ENCODE measurements at regions not wholly inside any gene's neighbourhood (a gene's known extent, or its start where the extent isn't known, plus 50 kb on each side); places are given as distances from the start of the nearest gene placed in this dataset.

DNA sequence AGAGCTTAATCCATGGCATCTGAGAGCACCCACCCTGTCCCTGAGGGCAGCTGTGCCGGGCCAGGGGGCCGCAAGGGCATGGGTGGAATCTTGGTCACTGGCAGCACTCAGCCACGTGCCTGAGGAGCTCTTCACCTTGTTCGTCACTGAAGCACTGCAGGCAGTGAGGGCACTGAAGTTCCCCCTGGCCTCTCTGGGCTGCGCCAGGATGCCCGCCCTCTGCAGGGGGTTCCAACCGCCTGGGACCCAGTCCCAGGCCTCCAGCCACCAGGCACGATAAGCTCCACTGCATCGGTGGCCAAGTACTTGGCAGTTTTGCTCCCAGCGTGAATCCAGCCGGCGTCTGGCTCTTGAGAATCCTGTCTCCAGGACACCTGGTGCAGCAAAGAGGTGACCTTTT is 96.4 kb upstream of the MED14 start:
- ATAC-seq (replicated peaks in 1 of 2) (no peak), DNase-seq (no peak)
- Mint-ChIP-seq H3K9me3 (no peaks in the 10 kb centered on the region), H3K4me3 (no peak overlapping the region), H3K27me3 (ENCODE audit: low read depth) (peaks cover 32% of the 10 kb centered on the region), H3K27ac (no peak overlapping the region), H3K4me1 (ENCODE audit: low read depth) (no peaks in the 10 kb centered on the region), H3K36me3 (ENCODE audit: insufficient read depth in 2 of 2) (no peaks in the 10 kb centered on the region)

DNA sequence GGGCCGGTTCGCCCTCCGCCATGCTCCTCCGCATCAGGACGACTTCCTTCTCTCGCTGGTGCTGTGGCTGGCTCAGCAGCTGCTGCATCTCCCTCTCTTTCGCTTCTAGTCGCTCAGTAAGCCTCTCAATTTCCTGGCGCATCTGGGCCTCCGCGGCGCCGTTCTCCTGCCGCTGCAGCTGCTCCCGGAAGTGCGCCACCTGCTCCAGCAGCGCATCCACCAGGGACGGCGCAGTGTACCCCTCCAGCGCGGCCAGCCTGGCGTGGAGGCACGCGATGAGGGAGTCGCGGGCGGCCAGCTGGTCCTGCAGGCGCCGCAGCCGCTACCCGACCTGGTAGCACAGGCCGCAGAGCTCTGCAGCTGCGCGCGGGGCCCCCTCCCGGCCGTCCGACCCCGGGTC is 97.4 kb upstream of the MED14 start:
- Mint-ChIP-seq H3K27ac (no peak overlapping the region), H3K4me1 (ENCODE audit: low read depth) (no peaks in the 10 kb centered on the region), H3K27me3 (ENCODE audit: low read depth) (peaks cover 32% of the 10 kb centered on the region), H3K4me3 (no peak overlapping the region), H3K36me3 (ENCODE audit: insufficient read depth in 2 of 2) (no peaks in the 10 kb centered on the region), H3K9me3 (no peaks in the 10 kb centered on the region)
- DNase-seq (no peak), ATAC-seq (replicated peaks in 1 of 2) (no peak)

DNA sequence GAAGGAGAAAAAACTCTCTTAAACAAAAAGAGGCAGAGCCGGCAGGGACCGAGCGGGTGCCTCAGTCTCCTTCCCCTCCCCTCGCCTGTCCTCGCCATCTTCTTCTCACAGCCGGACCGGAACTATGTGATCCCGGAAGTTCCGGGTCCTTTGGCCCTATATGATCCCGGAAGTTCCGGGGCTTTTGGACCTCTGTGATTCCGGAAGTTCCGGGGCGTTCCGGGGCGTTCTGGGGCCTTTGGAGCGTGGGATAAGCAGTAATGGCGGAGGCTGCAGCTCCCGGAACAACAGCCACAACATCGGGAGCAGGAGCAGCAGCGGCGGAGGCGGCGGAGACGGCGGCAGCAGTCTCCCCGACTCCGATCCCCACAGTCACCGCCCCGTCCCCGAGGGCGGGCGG is 98.9 kb upstream of the MED14 start:
- Mint-ChIP-seq H3K4me1 (ENCODE audit: low read depth) (no peaks in the 10 kb centered on the region), H3K9me3 (no peaks in the 10 kb centered on the region), H3K27me3 (ENCODE audit: low read depth) (peaks cover 39% of the 10 kb centered on the region), H3K36me3 (ENCODE audit: insufficient read depth in 2 of 2) (no peaks in the 10 kb centered on the region), H3K27ac (no peak overlapping the region), H3K4me3 (no peak overlapping the region)
- no peak for DNase-seq
- no peak for ATAC-seq (replicated peaks in 1 of 2)

DNA sequence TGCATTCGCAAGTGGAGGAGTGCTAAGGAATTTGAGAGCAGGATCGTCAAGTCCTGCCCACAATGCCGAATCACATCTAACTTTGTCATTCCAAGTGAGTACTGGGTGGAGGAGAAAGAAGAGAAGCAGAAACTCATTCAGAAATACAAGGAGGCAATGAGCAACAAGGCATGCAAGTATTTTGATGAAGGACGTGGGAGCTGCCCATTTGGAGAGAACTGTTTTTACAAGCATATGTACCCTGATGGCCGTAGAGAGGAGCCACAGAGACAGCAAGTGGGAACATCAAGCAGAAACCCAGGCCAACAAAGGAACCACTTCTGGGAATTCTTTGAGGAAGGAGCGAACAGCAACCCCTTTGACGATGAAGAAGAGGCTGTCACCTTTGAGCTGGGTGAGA is 100.2 kb upstream of the MED14 start:
- ATAC-seq (replicated peaks in 1 of 2) (no peak), DNase-seq (no peak)
- H3K9me3 Mint-ChIP-seq, result peaks cover 3% of the 10 kb centered on the region in 2 donors
- H3K27me3 Mint-ChIP-seq (ENCODE audit: low read depth), result peaks cover 40% of the 10 kb centered on the region
- no peaks in the 10 kb centered on the region for H3K4me1 Mint-ChIP-seq (ENCODE audit: low read depth)
- H3K27ac Mint-ChIP-seq, result no peak overlapping the region
- H3K4me3 Mint-ChIP-seq, result no peak overlapping the region
- H3K36me3 Mint-ChIP-seq (ENCODE audit: insufficient read depth in 2 of 2), result peaks cover 3 to 5% of the 10 kb centered on the region in 2 donors

DNA sequence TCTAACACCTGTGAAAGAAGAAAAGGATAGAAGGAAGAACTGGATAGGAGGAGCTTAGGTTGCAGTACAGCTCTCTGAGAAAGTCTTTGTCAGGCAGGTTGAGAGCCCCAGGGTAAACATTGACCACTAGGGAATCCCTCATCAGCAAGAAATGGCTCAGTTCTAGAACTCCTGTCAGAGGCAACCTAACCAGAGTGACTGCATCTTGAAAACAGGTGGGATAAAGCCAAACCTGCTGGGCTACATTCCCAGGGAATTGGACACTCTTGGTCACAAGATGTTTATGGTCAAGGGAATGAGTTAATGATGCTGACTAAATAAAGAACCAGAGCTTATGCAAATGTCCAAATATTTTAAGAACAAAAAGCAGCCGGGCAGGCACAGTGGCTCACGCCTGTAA is 108.3 kb upstream of the MED14 start:
- peaks cover 12 to 13% of the 10 kb centered on the region in 2 donors for H3K36me3 Mint-ChIP-seq (ENCODE audit: insufficient read depth in 2 of 2)
- peaks cover 32% of the 10 kb centered on the region for H3K27me3 Mint-ChIP-seq (ENCODE audit: low read depth)
- no peak overlapping the region for H3K4me3 Mint-ChIP-seq
- ATAC-seq (replicated peaks in 1 of 2) (no peak), DNase-seq (no peak)
- H3K27ac Mint-ChIP-seq, result no peak overlapping the region
- peaks cover 9 to 11% of the 10 kb centered on the region in 2 donors for H3K9me3 Mint-ChIP-seq
- H3K4me1 Mint-ChIP-seq (ENCODE audit: low read depth), result no peaks in the 10 kb centered on the region

DNA sequence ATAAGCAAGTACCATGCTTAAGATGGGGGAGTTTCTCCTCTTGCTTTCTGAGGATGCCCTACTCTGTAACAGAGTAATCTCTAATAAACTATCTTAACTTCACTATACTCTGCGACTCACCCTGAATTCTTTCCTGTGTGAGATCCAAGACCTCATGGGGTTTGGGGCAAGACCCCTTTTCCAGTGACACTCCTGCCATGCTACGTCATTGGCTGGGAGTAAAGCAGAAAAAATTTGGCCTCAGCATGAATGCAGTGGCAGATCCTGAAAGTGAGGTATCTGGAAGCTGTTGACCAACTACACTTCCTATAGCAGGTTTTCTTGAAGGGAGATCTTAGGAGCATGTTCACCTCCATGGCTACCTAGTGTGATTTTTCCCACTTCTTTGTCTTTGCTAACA is 109.1 kb upstream of the MED14 start:
- no peak overlapping the region for H3K27ac Mint-ChIP-seq
- peaks cover 28% of the 10 kb centered on the region for H3K27me3 Mint-ChIP-seq (ENCODE audit: low read depth)
- peaks cover 9 to 11% of the 10 kb centered on the region in 2 donors for H3K9me3 Mint-ChIP-seq
- ATAC-seq (replicated peaks in 1 of 2), result no peak
- H3K36me3 Mint-ChIP-seq (ENCODE audit: insufficient read depth in 2 of 2), result peaks cover 12 to 13% of the 10 kb centered on the region in 2 donors
- H3K4me1 Mint-ChIP-seq (ENCODE audit: low read depth), result no peaks in the 10 kb centered on the region
- no peak overlapping the region for H3K4me3 Mint-ChIP-seq
- no peak for DNase-seq

DNA sequence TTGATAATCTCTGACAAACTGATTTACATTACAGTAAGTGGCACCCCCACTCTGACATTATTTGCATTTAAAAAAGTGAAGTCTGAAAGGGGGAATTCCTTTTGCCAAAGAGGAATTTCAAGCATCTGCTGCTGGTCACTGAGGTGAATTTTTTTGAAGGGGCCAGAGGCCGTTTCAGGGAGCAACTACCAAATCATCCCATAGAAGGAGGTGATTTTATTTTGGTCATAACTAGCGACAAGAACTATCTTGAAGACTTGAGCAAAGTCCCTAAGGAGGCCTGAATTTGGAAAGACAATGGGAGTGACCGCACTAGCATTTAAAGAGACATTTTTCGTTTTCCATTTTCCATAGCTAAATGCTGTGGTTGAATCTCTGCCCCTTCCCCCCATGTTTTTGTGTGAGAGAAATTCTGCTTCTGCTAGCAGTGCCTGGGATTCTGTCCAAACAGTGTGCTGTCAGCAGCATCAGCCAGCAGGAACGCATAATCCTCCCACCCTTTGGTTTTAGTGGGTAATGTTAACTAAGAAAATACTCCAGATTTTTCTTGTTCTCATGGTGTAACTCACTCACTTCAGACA is 110.1 kb upstream of the MED14 start:
- H3K27me3 Mint-ChIP-seq (ENCODE audit: low read depth), result peaks cover 19% of the 10 kb centered on the region
- peaks cover 7 to 9% of the 10 kb centered on the region in 2 donors for H3K9me3 Mint-ChIP-seq
- no peaks in the 10 kb centered on the region for H3K4me1 Mint-ChIP-seq (ENCODE audit: low read depth)
- no peak for ATAC-seq (replicated peaks in 1 of 2)
- no peak for DNase-seq
- no peak overlapping the region for H3K27ac Mint-ChIP-seq
- no peak overlapping the region for H3K4me3 Mint-ChIP-seq
- peaks cover 8 to 10% of the 10 kb centered on the region in 2 donors for H3K36me3 Mint-ChIP-seq (ENCODE audit: insufficient read depth in 2 of 2)

DNA sequence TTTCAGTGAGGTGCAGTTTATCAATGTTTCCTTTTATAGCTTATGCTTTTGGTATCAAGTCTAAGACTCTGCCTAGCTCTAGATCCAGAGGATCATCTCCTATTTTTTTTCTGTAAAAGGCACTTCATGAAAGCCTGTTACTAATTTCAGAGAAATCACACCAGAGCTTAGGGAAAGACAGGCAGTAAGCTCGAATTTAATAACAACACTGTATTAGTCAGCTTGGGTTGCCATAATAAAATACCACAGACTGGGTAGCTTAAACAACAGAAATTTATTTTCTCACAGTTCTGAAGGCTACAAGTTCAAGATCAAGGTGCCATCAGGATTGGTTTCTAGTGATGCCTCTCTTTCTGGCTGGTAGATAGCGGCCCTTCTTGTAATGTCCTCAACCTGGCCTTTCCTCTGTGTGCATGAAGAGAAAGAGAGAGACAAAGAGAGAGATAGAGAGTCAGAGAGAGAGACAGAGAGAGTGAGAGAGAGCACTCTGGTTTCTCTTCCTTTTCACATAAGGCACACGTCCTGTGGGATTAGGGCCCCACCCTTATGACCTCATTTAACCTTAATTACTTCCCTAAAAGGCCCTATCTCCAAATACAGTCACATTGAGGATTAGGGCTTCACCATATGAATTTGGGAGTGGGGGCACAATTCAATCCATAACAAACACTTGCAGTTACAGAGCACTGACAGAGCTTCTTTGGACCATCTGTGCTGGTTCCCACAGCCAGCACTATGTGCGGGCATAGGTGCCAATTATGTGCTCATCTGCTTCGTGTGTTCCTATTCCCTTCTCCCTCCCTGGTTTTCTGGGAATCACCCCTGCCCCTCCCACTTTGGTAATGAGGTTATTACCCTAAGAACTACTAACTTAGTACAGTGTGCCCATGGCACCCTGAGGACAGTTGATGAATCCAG is 114.8 kb upstream of the MED14 start:
- Mint-ChIP-seq H3K9me3 (no peaks in the 10 kb centered on the region), H3K27ac (no peak overlapping the region), H3K4me1 (ENCODE audit: low read depth) (peaks cover 8% of the 10 kb centered on the region), H3K4me3 (no peak overlapping the region), H3K27me3 (ENCODE audit: low read depth) (peaks cover 33% of the 10 kb centered on the region), H3K36me3 (ENCODE audit: insufficient read depth in 2 of 2) (no peaks in the 10 kb centered on the region)
- no peak for ATAC-seq (replicated peaks in 1 of 2)
- DNase-seq, result no peak

DNA sequence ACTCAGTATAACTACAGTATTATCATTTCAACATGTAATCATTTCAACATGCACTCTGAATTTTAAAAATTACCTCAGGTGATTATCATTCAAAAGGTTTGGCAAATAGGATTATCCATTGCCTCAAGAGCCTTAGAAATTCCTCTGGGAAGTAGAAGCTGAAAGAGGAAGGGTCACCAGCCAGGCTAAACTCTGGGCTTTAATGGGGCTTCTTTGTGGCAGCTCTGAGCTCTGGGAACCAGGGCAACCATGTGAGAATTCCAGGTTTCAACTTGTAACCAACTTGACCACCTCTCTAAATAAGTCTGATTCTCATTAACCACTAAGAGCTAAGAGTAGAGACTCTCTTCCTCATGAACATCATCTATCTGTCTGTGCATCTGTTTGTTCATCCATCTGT is 117.2 kb upstream of the MED14 start:
- no peak for ATAC-seq (replicated peaks in 1 of 2)
- no peak overlapping the region for H3K4me3 Mint-ChIP-seq

DNA sequence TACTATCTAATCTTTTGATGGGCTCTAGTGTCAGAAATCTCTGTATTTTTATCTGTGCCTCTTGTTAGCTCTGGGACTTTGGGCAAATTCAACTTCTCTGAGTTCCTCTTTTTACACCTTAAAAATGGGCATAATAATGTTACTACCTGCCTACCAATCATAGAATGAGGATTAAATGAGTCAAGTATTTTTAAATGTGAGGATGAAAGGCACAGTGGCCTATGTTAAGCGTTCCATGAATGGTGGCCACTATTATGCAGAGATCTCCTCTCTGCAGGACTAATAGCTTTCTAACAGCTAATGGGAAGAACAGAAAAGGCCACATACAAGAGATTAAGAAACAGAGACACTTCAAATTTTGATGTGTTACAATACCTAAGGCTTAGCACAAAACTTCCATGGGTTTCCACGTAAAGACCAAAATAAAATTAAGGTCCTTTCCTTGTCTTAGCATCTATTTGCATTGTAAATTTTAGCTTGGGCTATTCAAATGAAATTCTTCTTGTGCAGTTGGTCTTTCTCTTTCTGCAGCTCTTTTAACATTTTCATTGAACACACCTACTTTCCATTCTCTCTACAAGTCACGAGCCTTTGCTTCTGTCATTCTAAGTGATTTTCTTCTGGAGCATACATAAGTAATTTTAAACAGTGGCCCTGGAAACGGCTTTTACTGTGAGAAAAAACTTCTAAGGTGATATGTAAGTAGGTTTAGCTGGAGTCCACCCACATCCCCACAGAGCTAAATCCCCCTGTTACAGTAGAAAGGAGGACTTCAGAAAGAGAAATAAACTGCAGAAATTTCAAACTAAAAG is 117.9 kb upstream of the MED14 start:
- H3K4me1 Mint-ChIP-seq (ENCODE audit: low read depth), result peaks cover 8% of the 10 kb centered on the region
- no peaks in the 10 kb centered on the region for H3K36me3 Mint-ChIP-seq (ENCODE audit: insufficient read depth in 2 of 2)
- ATAC-seq (replicated peaks in 1 of 2), result no peak
- no peaks in the 10 kb centered on the region for H3K9me3 Mint-ChIP-seq
- peaks cover 40% of the 10 kb centered on the region for H3K27me3 Mint-ChIP-seq (ENCODE audit: low read depth)
- no peak for DNase-seq
- no peak overlapping the region for H3K27ac Mint-ChIP-seq
- H3K4me3 Mint-ChIP-seq, result no peak overlapping the region

More for the DNA sequence above, 117.2 kb upstream of the MED14 start:
- no peak for DNase-seq
- Mint-ChIP-seq H3K9me3 (no peaks in the 10 kb centered on the region), H3K27ac (no peak overlapping the region), H3K27me3 (ENCODE audit: low read depth) (peaks cover 40% of the 10 kb centered on the region), H3K4me1 (ENCODE audit: low read depth) (peaks cover 8% of the 10 kb centered on the region), H3K36me3 (ENCODE audit: insufficient read depth in 2 of 2) (no peaks in the 10 kb centered on the region)

DNA sequence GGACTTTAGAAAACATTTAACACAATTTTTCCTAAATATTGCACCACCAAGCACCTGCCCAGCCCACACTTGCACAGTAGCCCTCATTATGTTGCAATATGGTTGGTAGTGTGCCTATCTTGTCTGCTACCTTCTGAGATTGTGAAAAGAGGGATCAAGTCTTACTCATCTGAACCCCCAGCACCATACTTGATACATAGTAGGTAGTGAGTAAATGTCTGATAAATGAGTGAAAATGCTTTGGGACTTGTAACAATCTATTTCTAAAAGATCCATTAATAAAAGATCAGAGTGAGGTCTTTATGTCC is 118.4 kb upstream of the MED14 start:
- H3K9me3 Mint-ChIP-seq, result no peaks in the 10 kb centered on the region
- H3K4me1 Mint-ChIP-seq (ENCODE audit: low read depth), result peaks cover 8% of the 10 kb centered on the region
- ATAC-seq (replicated peaks in 1 of 2), result no peak
- no peaks in the 10 kb centered on the region for H3K36me3 Mint-ChIP-seq (ENCODE audit: insufficient read depth in 2 of 2)
- H3K27me3 Mint-ChIP-seq (ENCODE audit: low read depth), result peaks cover 40% of the 10 kb centered on the region
- H3K27ac Mint-ChIP-seq, result no peak overlapping the region
- no peak for DNase-seq
- no peak overlapping the region for H3K4me3 Mint-ChIP-seq

DNA sequence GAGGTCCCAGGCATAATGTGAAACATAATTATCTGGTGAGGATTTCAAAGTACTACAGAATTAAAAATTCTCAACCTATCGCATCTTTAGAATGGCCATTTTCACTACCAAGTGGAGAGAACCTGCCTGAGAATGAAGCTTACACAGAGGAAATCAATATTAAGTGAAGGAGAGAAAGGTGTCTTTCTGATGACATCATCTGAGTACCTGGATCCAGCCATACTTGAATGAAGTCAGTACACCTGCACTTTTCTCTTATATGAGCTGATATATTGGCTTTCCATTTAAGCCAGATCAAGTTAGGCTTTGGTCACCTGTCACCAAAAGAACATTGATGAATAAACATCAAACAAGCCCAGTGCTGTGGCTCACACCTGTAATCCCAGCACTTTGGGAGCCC is 118.9 kb upstream of the MED14 start:
- ATAC-seq (replicated peaks in 1 of 2), result no peak
- peaks cover 8% of the 10 kb centered on the region for H3K4me1 Mint-ChIP-seq (ENCODE audit: low read depth)
- H3K27me3 Mint-ChIP-seq (ENCODE audit: low read depth), result peaks cover 40% of the 10 kb centered on the region
- H3K4me3 Mint-ChIP-seq, result no peak overlapping the region
- no peaks in the 10 kb centered on the region for H3K36me3 Mint-ChIP-seq (ENCODE audit: insufficient read depth in 2 of 2)
- no peak overlapping the region for H3K27ac Mint-ChIP-seq
- no peak for DNase-seq
- no peaks in the 10 kb centered on the region for H3K9me3 Mint-ChIP-seq

DNA sequence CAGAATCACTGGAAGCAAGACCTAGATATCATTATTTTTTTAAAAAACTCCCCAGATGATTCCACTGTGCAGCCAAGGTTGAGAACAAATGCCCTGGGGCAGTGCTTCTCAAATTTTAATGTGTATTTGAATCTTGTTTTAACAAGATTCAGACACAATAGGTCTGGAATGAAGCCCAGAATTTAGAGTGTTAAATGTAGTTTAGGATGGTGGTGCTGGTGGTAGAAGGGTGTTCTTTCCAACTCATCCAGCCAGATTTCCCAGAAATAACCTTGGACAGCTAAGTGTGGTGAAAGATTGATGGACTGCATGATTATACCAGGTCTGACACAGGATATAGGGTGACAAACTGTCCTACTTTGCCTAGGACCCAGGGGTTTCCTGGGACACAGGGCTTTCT is 120.1 kb upstream of the MED14 start:
- ATAC-seq (replicated peaks in 1 of 2), result no peak
- Mint-ChIP-seq H3K4me1 (ENCODE audit: low read depth) (peaks cover 8% of the 10 kb centered on the region), H3K27me3 (ENCODE audit: low read depth) (peaks cover 47% of the 10 kb centered on the region), H3K27ac (no peak overlapping the region), H3K36me3 (ENCODE audit: insufficient read depth in 2 of 2) (no peaks in the 10 kb centered on the region), H3K9me3 (no peaks in the 10 kb centered on the region), H3K4me3 (no peak overlapping the region)
- DNase-seq, result no peak

Measured in activated T-cell treated with anti-CD3 and anti-CD28 coated beads, Interleukin-2, amount 50 U/mL, for 72 hours (primary cell).